Spleen (tissue), 11 donors: ENCODE measurements at regions not wholly inside any gene's neighbourhood (a gene's known extent, or its start where the extent isn't known, plus 50 kb on each side); places are given as distances from the start of the nearest gene placed in this dataset.

ENCODE experiments used
- DNase-seq: peaks from one replicate; pipeline ENCODE4 v3.0.0-alpha.2; 2020
- H3K27ac ChIP-seq, 8 donors: fragments of 200-600 bp; sonication (generic) in 7 of 8; 1 replicate in 4 of 8; 2 replicates in 4 of 8; pipeline versions ENCODE4 v1.5.0 to v1.8.0; 2016 to 2021; ENCODE audit warnings: inconsistent platforms in 4 of 8, mild to moderate bottlenecking in 4 of 8, moderate library complexity in 1 of 8
- H3K27me3 ChIP-seq, 7 donors: fragments of 200-600 bp; sonication (generic) in 6 of 7; replicated peaks in 1 of 7; 1 replicate in 4 of 7; 2 replicates in 3 of 7; pipeline versions ENCODE4 v1.5.0 to v1.8.0; 2016 to 2021; ENCODE audit warnings: inconsistent platforms in 3 of 7, mild to moderate bottlenecking in 1 of 7
- H3K36me3 ChIP-seq, 6 donors: fragments of 200-600 bp; sonication (generic) in 5 of 6; 1 replicate in 4 of 6; 2 replicates in 2 of 6; pipeline versions ENCODE4 v1.5.0 to v1.8.0; 2016 to 2021; ENCODE audit warnings: inconsistent platforms in 2 of 6
- H3K4me1 ChIP-seq, 6 donors: fragments of 200-600 bp; sonication (generic) in 5 of 6; 1 replicate in 3 of 6; 2 replicates in 3 of 6; pipeline versions ENCODE4 v1.5.0 to v1.8.0; 2016 to 2021; ENCODE audit warnings: inconsistent platforms in 3 of 6
- H3K4me3 ChIP-seq, 8 donors: fragments of 200-600 bp; sonication (generic) in 7 of 8; 1 replicate in 4 of 8; 2 replicates in 4 of 8; pipeline versions ENCODE4 v1.5.0 to v1.8.0; 2016 to 2021; ENCODE audit warnings: inconsistent platforms in 4 of 8, mild to moderate bottlenecking in 4 of 8, moderate library complexity in 2 of 8
- H3K9me3 ChIP-seq, 8 donors: fragments of 200-600 bp; sonication (generic) in 7 of 8; 1 replicate in 4 of 8; 2 replicates in 4 of 8; pipeline versions ENCODE4 v1.5.0 to v1.8.0; 2016 to 2021; ENCODE audit warnings: inconsistent platforms in 4 of 8
- POLR2A ChIP-seq, 3 donors: fragments of 450-650 bp; IDR thresholded peaks; one replicate each; pipeline ENCODE4 v1.5.1; 2017; ENCODE audit warnings: antibody characterized with exemption in 3 of 3, mild to moderate bottlenecking in 1 of 3
- POLR2AphosphoS5 ChIP-seq, 3 donors: sonication (generic); formaldehyde crosslinking; IDR thresholded peaks; one replicate each; pipeline ENCODE4 v1.5.1; 2017; ENCODE audit warnings: antibody characterized with exemption in 3 of 3
- WGBS, 5 donors: extraction: QIAGEN DNeasy Blood & Tissue Kit in 3 of 5; methylation state at CpG; one replicate each; pipeline versions ENCODE4 v1.1.5 to v1.1.7; 2013 to 2018; 5-methylcytosine and 5-hydroxymethylcytosine counted together
- intact Hi-C: fragments of 100-400 bp; cut with DNase I; formaldehyde crosslinking; loops from one replicate; pipeline ENCODE4 v1.15.0; 2023; ENCODE audit warnings: low total_unique reads
- TF ChIP-seq, protein P1 (sequence below), 11 experiments: fragments of 200-600 bp in 7 of 11; fragments of 450-650 bp in 4 of 11; sonication (generic) in 4 of 11; IDR thresholded peaks in 8 of 11; conservative IDR thresholded peaks in 3 of 11; 1 replicate in 7 of 11; 2 replicates in 4 of 11; pipeline versions ENCODE4 v1.4.0 to v1.8.0; 2016 to 2021; ENCODE audit warnings: antibody characterized with exemption in 11 of 11, inconsistent platforms in 4 of 11, mild to moderate bottlenecking in 1 of 11
- donor health status: healthy with polysubstance abuse.
- donor health status: DM: no; HTN: no; CAD: no; lungs with moderate emphysema.
- donor health status: DM: no; HTN: no; CAD: no.
- donor health status: Bipolar disorder and iron deficiency.
- donor health status: healthy.
- donor health status: DM: no; HTN: no; CAD: no.
- donor health status: DM: yes; HTN: yes; CAD: no.

DNA sequence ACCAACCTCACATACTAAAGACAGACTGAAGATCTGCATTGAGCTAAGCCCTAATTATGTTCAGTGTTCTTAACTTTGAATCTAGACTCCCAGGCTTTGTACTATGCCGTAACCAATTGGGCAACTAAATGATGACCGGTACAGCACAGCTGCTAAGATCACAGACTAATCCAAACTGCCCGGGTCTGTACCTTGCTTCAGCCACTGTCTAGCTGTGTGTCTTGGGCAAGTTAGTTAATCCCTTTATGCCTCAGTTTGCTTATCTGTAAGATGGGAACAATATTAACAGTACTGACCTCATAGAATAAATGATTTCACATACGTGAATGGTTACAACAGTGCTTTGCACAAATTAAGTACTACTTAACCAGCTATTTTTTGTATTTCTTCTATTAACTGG, 205.8 kb upstream of the NFE2L3 start:
- WGBS, 5 donors: 90 to 98% (median 94%) methylated on average over 4 of the region's 4 CpGs
- intact Hi-C loops: no loop called here

DNA sequence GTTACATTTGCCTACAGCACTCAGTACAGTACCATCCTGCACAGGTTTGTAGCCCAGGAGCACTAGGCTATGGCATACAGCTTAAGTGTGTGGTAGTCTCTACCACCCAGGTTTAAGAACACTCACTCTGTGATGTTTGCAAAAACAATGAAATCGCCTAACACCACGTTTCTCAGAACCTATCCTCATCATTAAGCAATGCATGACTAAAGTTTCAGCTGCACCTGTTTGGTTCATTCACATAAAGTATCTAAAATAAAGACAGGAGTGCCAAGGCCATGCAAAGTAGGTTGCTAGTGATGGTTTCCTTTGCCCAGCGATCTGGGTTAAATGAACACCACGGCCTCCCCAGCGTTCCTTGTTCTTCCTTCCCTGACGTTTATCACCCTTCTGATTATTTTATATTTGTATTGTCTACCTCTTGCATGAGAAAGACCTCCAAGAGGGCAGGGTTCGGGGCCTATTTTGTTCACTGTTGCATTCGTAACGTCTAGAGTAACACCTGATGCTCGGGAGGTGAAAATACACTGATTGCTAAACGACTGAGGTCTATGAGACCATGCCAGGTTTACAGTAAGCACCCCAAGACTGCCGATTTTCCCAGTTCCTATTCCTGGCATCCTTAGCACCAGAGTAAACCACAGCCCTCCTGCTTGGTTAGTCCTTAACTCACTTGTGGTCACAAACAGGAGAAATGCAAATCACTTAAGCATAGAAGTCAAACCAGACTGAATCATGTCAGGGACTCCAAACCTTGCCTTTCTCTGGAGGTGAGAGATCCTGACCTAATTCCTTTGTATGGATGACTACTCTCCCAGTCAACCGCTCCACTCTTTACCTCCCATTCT, 204.1 kb upstream of the NFE2L3 start:
- peaks cover 9 to 29% (median 26%) of the 10 kb centered on the region in 6 donors for H3K4me1 ChIP-seq
- WGBS, 5 donors: 74 to 85% (median 81%) methylated on average over 13 of the region's 13 CpGs

More for the DNA sequence above, 205.8 kb upstream of the NFE2L3 start:
- peaks cover 9 to 21% (median 18%) of the 10 kb centered on the region in 6 donors for H3K4me1 ChIP-seq
- H3K36me3 ChIP-seq: no peaks in the 10 kb centered on the region
- peaks cover 0 to 60% (median 16%) of the 10 kb centered on the region in 7 donors for H3K27me3 ChIP-seq
- DNase-seq: no peak
- H3K27ac ChIP-seq: no peak overlapping the region
- H3K4me3 ChIP-seq: no peak overlapping the region
- H3K9me3 ChIP-seq: no peaks in the 10 kb centered on the region
- no peak for TF ChIP-seq POLR2A (IDR thresholded peaks at IDR 0.05)
- TF ChIP-seq, protein P1, sequence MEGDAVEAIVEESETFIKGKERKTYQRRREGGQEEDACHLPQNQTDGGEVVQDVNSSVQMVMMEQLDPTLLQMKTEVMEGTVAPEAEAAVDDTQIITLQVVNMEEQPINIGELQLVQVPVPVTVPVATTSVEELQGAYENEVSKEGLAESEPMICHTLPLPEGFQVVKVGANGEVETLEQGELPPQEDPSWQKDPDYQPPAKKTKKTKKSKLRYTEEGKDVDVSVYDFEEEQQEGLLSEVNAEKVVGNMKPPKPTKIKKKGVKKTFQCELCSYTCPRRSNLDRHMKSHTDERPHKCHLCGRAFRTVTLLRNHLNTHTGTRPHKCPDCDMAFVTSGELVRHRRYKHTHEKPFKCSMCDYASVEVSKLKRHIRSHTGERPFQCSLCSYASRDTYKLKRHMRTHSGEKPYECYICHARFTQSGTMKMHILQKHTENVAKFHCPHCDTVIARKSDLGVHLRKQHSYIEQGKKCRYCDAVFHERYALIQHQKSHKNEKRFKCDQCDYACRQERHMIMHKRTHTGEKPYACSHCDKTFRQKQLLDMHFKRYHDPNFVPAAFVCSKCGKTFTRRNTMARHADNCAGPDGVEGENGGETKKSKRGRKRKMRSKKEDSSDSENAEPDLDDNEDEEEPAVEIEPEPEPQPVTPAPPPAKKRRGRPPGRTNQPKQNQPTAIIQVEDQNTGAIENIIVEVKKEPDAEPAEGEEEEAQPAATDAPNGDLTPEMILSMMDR (IDR thresholded peaks at IDR 0.05 in 8 of 11, conservative IDR thresholded peaks at IDR 0.05 in 3 of 11): no peak
- no peak for TF ChIP-seq POLR2AphosphoS5 (IDR thresholded peaks at IDR 0.05)

DNA sequence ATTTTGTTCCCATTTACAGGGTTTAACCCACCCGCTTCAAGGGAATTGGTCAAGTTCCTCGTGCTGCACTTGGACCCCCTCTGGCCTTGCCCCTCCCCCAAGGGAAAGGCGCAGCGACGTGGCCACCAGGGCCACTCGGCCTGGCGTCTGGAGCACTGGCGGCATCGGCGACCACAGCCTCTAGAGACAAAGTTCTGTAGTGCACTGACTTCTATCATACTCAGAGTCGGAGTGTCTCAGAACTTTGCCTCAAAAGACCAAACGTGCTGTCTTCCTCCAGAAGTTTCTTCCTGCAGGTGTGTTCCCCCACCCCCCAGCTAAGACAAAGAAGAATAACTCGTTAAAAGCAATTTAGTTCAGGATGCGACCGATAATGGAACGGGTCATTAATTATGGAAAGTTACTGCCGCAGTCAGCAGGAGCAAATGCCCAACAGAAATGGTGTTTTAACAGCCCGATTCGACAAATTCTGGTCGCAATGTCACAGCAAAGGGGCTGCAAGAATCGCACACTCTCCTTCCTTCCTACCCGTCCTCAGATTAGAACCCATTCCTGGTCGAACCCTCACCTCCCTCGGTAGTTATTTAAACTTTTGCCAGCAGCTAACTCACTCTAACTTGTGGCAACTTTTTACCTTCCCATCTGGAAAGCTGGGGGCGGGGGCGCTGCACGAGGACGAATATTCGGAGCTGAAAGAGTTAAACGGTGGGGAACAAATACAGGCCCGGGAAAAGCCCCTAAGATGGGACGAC, 202.1 kb upstream of the NFE2L3 start:
- Histone ChIP-seq H3K4me1 (peaks cover 9 to 29% (median 26%) of the 10 kb centered on the region in 6 donors), H3K9me3 (no peaks in the 10 kb centered on the region), H3K36me3 (no peaks in the 10 kb centered on the region), H3K4me3 (peak overlapping the region; percentile 59 to 92 (median 72)), H3K27ac (peak overlapping the region in 4 of 8 donors; percentile 53 to 82 (median 71)), H3K27me3 (peaks cover 0 to 39% (median 16%) of the 10 kb centered on the region in 7 donors)
- intact Hi-C loops: no loop called here
- 7 to 12% (median 9%) methylated on average over 32 of the region's 32 CpGs for WGBS, 5 donors
- TF ChIP-seq POLR2AphosphoS5 (IDR thresholded peaks at IDR 0.05) (peak; percentile 38 to 60 (median 56)), POLR2A (IDR thresholded peaks at IDR 0.05) (no peak)
- DNase-seq: no peak

More for the DNA sequence above, 204.1 kb upstream of the NFE2L3 start:
- Histone ChIP-seq H3K4me3 (no peak overlapping the region), H3K36me3 (no peaks in the 10 kb centered on the region), H3K9me3 (no peaks in the 10 kb centered on the region), H3K27me3 (peaks cover 0 to 48% (median 16%) of the 10 kb centered on the region in 7 donors), H3K27ac (peak overlapping the region in 1 of 8 donors; percentile 82)
- DNase-seq: no peak
- TF ChIP-seq POLR2AphosphoS5 (IDR thresholded peaks at IDR 0.05) (peak in 1 of 3 donors; percentile 12), POLR2A (IDR thresholded peaks at IDR 0.05) (no peak)
- TF ChIP-seq, protein P1 (IDR thresholded peaks at IDR 0.05 in 8 of 11, conservative IDR thresholded peaks at IDR 0.05 in 3 of 11): no peak
- intact Hi-C loops: no loop called here

DNA sequence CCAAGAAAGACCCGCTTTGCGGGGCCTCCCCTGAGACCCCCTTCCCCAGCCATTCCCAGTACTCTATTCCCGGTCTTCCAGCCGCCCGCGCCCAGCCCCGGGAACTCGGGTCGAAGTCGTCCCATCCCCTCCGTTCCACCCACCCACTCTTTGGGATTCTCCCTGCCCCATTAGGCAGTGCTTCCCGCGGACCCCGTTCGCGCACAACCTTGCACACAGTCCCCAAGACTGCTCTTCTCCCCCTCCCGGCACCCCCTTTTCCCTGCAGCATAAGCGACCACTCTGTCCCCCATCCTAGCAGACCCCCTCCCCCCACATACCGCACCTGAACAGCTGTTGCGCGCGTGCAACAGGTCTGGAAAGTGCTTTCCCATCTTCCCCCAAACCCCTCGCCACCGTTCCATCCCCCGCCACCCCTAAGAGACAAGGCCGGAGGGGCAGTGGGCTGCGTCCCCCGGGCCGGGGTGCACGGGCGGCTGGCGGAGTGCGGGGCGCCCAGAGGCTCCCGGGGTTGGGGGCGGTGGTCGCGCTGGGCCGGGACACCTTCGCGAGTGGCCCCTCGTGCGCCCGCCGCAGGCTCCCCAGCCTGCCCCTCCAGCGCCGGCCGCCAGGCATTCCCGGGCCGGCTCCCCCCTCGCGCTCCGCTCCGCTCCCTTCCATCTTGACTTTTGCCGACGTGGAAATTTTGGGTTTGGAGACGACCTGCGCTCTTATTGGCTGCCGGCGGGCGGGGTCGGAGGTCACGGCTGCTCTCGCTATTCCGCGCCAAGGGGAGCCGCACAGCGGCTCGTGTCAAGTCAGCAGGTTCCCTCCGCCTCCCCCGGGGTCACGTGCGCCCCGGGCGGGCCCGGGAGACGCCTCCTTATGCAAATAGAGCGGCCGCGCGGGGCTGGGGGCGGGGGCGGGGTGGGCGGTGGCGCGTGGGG, 201.2 kb upstream of the NFE2L3 start:
- H3K36me3 ChIP-seq: no peaks in the 10 kb centered on the region
- H3K27me3 ChIP-seq: peaks cover 0 to 38% (median 16%) of the 10 kb centered on the region in 7 donors
- H3K4me3 ChIP-seq: peak overlapping the region; percentile 59 to 92 (median 72)
- H3K27ac ChIP-seq: peak overlapping the region in 5 of 8 donors; percentile 36 to 82 (median 67)
- DNase-seq: peak; percentile 95
- H3K9me3 ChIP-seq: no peaks in the 10 kb centered on the region
- intact Hi-C loops: no loop called here
- TF ChIP-seq POLR2A (IDR thresholded peaks at IDR 0.05): no peak
- TF ChIP-seq POLR2AphosphoS5 (IDR thresholded peaks at IDR 0.05): peak in 2 of 3 donors; percentile 70 to 73
- TF ChIP-seq, protein P1 (IDR thresholded peaks at IDR 0.05 in 8 of 11, conservative IDR thresholded peaks at IDR 0.05 in 3 of 11): peak in 3 of 11 experiments; percentile 10 to 22 (median 18)
- 1 to 2% (median 1%) methylated on average over 34 to 86 of the region's 86 CpGs for WGBS, 5 donors
- peaks cover 9 to 29% (median 26%) of the 10 kb centered on the region in 6 donors for H3K4me1 ChIP-seq
